HepG2 (cell line): ENCODE measurements at regions not wholly inside any gene's neighbourhood (a gene's known extent, or its start where the extent isn't known, plus 50 kb on each side); places are given as distances from the start of the nearest gene placed in this dataset.

Experiments
- ATAC-seq: fragments of 200-7000 bp; cut with Tn5 transposase; 3 replicates; pipeline ENCODE4 v1.9.1; 2020; ENCODE audit warnings: mild to moderate bottlenecking, moderate library complexity
- BruUV-seq: library from RNA; stranded (reverse); fragments of 400-500 nt; replicated peaks from 2 replicates; lab custom pipeline; 2021; lab: Mats Ljungman, UMichigan
- CTCF ChIA-PET: fragments of 300-600 bp; formaldehyde crosslinking; extraction: SDS; loops from one replicate; lab custom pipeline; 2021; ENCODE audit warnings: low total read pairs, inconsistent platforms, low intra/inter-chr PET ratio; lab: Yijun Ruan, JAX
- POLR2A ChIA-PET: fragments of 350-600 bp; sonication (Branson Sonifier 250); formaldehyde crosslinking; loops from one replicate; lab custom pipeline; 2020; ENCODE audit warnings: antibody characterized with exemption, inconsistent platforms; lab: Yijun Ruan, JAX
- DNase-seq: peaks from one replicate; pipeline ENCODE4 v3.0.0-alpha.2; 2015; ENCODE audit warnings: low spot score
- FAIRE-seq: peaks from 3 replicates; lab custom pipeline; 2011; peaks lifted over from hg19 to GRCh38; lab: Jason Lieb, UNC
- H2AFZ ChIP-seq: one replicate; pipeline ENCODE4 v1.6.1; 2011; ENCODE audit warnings: low read length, inconsistent platforms
- H3K27ac ChIP-seq: fragments of 300-600 bp; 3 replicates; pipeline ENCODE4 v1.8.0; 2011; ENCODE audit warnings: mixed run types, mild to moderate bottlenecking, mixed read lengths, low read length, inconsistent platforms; ENCODE audit not compliant: insufficient read depth; ENCODE audit errors: extremely low read length
- H3K27me3 ChIP-seq, 2 experiments: fragments of 200-600 bp in 1 of 2; 2 replicates in 1 of 2; 3 replicates in 1 of 2; pipeline versions ENCODE4 v1.6.0 to v1.8.0; 2011; ENCODE audit warnings: low read length in 2 of 2, mild to moderate bottlenecking in 2 of 2, moderate library complexity in 2 of 2, inconsistent platforms in 1 of 2; ENCODE audit not compliant: insufficient read depth in 2 of 2, control insufficient read depth in 1 of 2
- H3K36me3 ChIP-seq, 2 experiments: fragments of 200-600 bp in 1 of 2; replicated peaks in 1 of 2; 2 replicates in 1 of 2; 3 replicates in 1 of 2; pipeline versions ENCODE4 v1.5.1 to v1.8.0; 2011; ENCODE audit warnings: low read length in 2 of 2, inconsistent platforms in 1 of 2; ENCODE audit not compliant: insufficient read depth in 2 of 2, control insufficient read depth in 1 of 2
- H3K4me1 ChIP-seq: 2 replicates; pipeline ENCODE4 v1.5.1; 2012; ENCODE audit warnings: low read length, inconsistent platforms; ENCODE audit not compliant: insufficient read depth
- H3K4me2 ChIP-seq: 2 replicates; pipeline ENCODE4 v1.6.0; 2011; ENCODE audit warnings: low read depth, low read length, inconsistent platforms
- H3K4me3 ChIP-seq, 3 experiments: fragments of 200-600 bp in 1 of 3; sonication (generic), shearing (Covaris generic) in 1 of 3; replicated peaks in 1 of 3; 2 replicates each; pipeline ENCODE4 v1.5.1; 2011 to 2016; ENCODE audit warnings: low read length in 3 of 3, inconsistent platforms in 2 of 3, low read depth in 2 of 3, mild to moderate bottlenecking in 2 of 3, control low read depth in 1 of 3, mixed read lengths in 1 of 3; ENCODE audit not compliant: insufficient read depth in 1 of 3
- H3K79me2 ChIP-seq: one replicate; pipeline ENCODE4 v1.6.1; 2011; ENCODE audit warnings: low read length, inconsistent platforms; ENCODE audit not compliant: insufficient read depth
- H3K9ac ChIP-seq: 2 replicates; pipeline ENCODE4 v1.6.0; 2011; ENCODE audit warnings: mild to moderate bottlenecking, low read depth, low read length, inconsistent platforms; ENCODE audit not compliant: insufficient read depth
- H3K9me3 ChIP-seq: 2 replicates; pipeline ENCODE4 v1.5.1; 2012; ENCODE audit warnings: mild to moderate bottlenecking, low read length
- H4K20me1 ChIP-seq: 2 replicates; pipeline ENCODE4 v1.6.0; 2011; ENCODE audit warnings: inconsistent platforms, mild to moderate bottlenecking, low read length, moderate library complexity; ENCODE audit not compliant: insufficient read depth
- HNF1B ChIP-seq: sonication (generic); formaldehyde crosslinking; IDR thresholded peaks from 2 replicates; pipeline ENCODE4 v1.5.1; 2020; ENCODE audit warnings: mild to moderate bottlenecking, moderate library complexity, missing genetic modification reagents
- JUNB ChIP-seq: sonication (generic); formaldehyde crosslinking; IDR thresholded peaks from 2 replicates; pipeline ENCODE4 v1.8.0; 2022; ENCODE audit warnings: missing genetic modification reagents, mild to moderate bottlenecking, borderline replicate concordance
- SYNCRIP ChIP-seq: fragments of 200-400 bp; formaldehyde crosslinking; IDR thresholded peaks from 2 replicates; pipeline ENCODE4 v1.6.1; 2018; ENCODE audit warnings: mild to moderate bottlenecking, low read depth, low read length; ENCODE audit not compliant: insufficient read depth
- USF2 ChIP-seq, 2 experiments: sonication (generic) in 1 of 2; formaldehyde crosslinking in 1 of 2; IDR thresholded peaks; 2 replicates each; pipeline versions ENCODE4 v1.5.1 to v1.6.1; 2011 to 2020; ENCODE audit warnings: borderline replicate concordance in 1 of 2, low read depth in 1 of 2, low read length in 1 of 2, mild to moderate bottlenecking in 1 of 2, missing genetic modification reagents in 1 of 2, moderate library complexity in 1 of 2
- ZNF589 ChIP-seq: sonication (generic); formaldehyde crosslinking; conservative IDR thresholded peaks from 2 replicates; pipeline ENCODE4 v1.8.0; 2022; ENCODE audit warnings: mild to moderate bottlenecking, moderate library complexity, missing genetic modification reagents
- ZNF780A ChIP-seq: sonication (generic); formaldehyde crosslinking; IDR thresholded peaks from 2 replicates; pipeline ENCODE4 v1.8.0; 2022; ENCODE audit warnings: mild to moderate bottlenecking, missing genetic modification reagents, moderate library complexity
- WGBS: methylation state at CpG from one replicate; pipeline ENCODE4 v1.1.6; 2017; ENCODE audit warnings: low lambda C conversion rate; 5-methylcytosine and 5-hydroxymethylcytosine counted together
- in situ Hi-C: cut with HindIII; loops from 2 replicates; pipeline ENCODE4 v1.10.0; 2017; ENCODE audit warnings: low pct_unique_long_range_greater_than_20kb; ENCODE audit not compliant: extremely low pct_ligation_motif_present
- intact Hi-C: fragments of 100-400 bp; cut with micrococcal nuclease; formaldehyde crosslinking; loops from one replicate; pipeline ENCODE4 v1.10.0; 2022; ENCODE audit not compliant: unreplicated experiment

GRCh38 chr4:123631786-123632692 lies 235.4 kb downstream of the SPRY1 start:
- H3K9me3 ChIP-seq: no peaks in the 10 kb centered on the region
- DNase-seq (no peak), FAIRE-seq (no peak), ATAC-seq (no peak)
- no peak for TF ChIP-seq SYNCRIP
- TF ChIP-seq USF2 (IDR thresholded peaks at IDR 0.05; ENCODE audit: low read depth, low read length): no peak
- no peak for TF ChIP-seq USF2 (CRISPR knock-in tag; IDR thresholded peaks at IDR 0.05; ENCODE audit: borderline replicate concordance)
- no peak for TF ChIP-seq ZNF589 (CRISPR knock-in tag)
- no peak for TF ChIP-seq JUNB (CRISPR knock-in tag)
- no peak for TF ChIP-seq HNF1B (CRISPR knock-in tag)
- TF ChIP-seq ZNF780A (CRISPR knock-in tag): no peak
- H3K9ac ChIP-seq: no peak overlapping the region
- H2AFZ ChIP-seq: no peak overlapping the region
- H3K27ac ChIP-seq: no peak overlapping the region
- no peaks in the 10 kb centered on the region for H3K27me3 ChIP-seq
- H3K4me3 ChIP-seq: no peak overlapping the region
- H3K4me1 ChIP-seq: peaks cover 6% of the 10 kb centered on the region; the same call in 1 of the 2 replicates
- no TSS peak for BruUV-seq
- intact Hi-C loops (no loop called here), in situ Hi-C loops (no loop called here)
- POLR2A ChIA-PET: no interaction called here
- H3K79me2 ChIP-seq: no peaks in the 10 kb centered on the region
- H4K20me1 ChIP-seq: no peaks in the 10 kb centered on the region
- WGBS: 92% methylated on average over 7 of the region's 7 CpGs
- CTCF ChIA-PET: no interaction called here
- no peaks in the 10 kb centered on the region for H3K36me3 ChIP-seq
- H3K4me2 ChIP-seq: no peak overlapping the region
